HCEC 1CT (cell line): ENCODE measurements at regions not wholly inside any gene's neighbourhood (a gene's known extent, or its start where the extent isn't known, plus 50 kb on each side); places are given as distances from the start of the nearest gene placed in this dataset.
"Not testable (repeated sequence)": the region's sequence is repeated elsewhere in the genome, so short reads cannot be mapped to it uniquely, and the experiment has no call there.

Source experiments
- DNase-seq: peaks from one replicate; pipeline ENCODE4 v3.0.0-alpha.2; 2017

DNA sequence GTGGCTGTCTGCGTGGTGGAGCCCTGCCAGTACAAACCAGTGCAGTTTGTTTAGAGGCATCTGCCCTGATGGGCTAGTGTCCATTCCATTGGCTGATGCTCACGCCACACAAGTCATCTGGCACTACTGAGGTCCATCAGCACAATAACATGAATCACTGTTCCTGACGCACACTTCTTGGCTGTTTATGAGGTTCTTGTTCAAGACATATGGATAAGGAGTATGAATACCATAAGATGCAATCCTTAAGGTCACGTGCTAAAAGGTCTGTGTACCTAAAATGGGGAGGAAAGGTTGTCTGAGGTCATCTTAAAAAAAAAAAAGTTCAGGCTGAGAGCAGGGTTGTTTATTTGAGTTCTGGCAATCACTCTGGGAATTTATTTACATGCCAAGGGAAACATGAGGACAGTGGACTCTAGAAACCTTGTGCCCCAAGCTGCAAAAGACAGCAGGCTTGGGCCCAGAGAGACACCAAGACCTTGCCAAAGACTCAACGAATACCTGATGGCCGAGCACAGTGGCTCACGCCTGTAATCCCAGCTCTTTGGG, 54.1 kb upstream of the SHLD1 start:
- peak; percentile 97 for DNase-seq

DNA sequence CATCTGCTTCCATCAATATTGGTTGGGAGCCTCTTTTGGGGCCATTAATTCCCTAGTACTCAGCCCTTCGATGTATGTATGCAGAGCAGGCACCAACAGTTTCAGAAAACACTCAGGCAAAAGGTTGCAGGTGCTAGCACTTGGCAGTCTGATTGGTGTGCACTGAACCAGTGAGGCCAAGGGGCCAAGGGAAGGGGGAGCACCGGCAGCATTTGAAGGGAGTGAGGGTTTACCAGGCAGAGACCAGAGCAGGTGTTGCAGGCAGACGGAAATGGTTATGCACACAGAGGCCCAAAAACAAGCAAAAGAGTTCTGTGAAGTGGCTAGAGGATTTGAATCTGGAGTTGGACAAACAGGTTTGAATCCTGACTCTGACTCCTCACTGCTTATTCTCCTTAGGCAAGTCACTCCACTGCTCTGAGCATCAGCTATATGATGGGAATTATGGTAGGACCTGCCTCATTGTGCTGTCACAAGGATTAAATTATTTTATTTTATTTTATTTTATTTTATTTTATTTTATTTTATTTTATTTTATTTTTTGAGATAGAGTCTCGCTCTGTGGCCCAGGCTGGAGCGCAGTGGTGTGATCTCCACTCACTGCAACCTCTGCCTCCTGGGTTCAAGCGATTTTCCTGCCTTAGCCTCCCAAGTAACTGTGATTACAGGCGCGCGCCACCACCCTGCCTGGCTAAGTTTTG, 58.1 kb upstream of the SHLD1 start:
- DNase-seq: no peak

DNA sequence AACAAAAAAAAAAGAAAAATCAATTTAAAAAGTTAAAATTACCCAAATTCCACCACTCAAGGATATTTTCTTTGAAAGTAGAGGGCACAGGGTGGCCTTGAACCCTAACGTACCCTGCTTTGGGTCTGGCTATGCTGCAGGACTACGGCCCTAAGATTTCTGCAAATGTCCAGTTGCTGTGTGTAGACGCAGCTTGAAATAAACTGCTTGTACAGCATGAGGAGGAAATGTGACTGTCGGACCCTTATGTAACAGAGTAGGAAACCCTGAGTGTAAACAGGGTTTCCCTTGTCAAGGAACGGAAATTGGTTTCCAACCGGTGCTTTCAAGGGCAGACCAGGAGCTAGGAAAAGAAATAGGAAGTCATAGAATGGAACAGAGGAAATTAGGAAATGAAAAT, 60.7 kb upstream of the SHLD1 start:
- DNase-seq: no peak

DNA sequence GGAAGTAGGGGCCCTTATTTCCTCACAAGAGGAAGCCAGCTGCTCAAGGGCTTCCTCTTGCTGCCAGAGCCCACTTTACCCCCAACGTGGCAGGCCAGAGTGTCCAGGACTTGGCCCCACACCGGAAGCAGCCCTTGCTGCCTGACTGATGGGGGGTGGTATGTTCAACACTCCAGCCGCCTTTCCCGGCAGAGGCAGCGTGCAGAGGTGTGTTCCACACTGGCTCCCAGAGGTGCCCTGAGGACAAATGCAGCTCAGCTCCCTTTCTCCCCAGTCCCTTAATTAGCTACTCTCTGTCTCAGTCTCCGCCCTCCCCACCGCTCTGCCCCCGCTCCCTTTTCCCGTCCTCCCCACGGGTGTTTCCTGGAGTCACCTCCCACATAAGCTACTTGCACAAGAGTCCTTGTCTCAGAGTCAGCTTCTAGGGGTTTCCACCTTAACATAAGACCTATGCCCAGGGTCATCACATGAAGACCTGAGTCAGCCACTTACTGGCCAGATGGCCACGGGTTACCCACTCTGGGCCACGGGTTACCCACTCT, 61.7 kb upstream of the SHLD1 start:
- DNase-seq: no peak

DNA sequence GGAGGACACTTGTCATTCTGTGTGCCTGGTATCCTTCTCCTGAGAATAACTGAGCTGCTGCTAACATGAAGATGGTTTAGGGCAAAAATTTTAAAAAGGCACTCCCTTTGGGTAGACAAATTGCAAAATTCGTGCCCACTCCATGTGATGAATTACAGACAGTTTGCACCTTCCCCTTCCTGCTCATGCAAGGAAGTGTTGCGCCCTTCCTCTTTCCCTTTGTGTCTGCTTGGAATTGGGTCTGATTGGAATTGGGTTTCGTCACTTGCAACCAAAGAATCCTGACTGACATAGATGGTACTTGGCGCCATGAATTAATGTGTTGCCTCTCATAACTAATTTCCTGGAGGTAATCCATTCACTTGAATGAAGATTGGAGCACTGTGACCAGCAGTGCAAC, 62.3 kb upstream of the SHLD1 start:
- DNase-seq: no peak

DNA sequence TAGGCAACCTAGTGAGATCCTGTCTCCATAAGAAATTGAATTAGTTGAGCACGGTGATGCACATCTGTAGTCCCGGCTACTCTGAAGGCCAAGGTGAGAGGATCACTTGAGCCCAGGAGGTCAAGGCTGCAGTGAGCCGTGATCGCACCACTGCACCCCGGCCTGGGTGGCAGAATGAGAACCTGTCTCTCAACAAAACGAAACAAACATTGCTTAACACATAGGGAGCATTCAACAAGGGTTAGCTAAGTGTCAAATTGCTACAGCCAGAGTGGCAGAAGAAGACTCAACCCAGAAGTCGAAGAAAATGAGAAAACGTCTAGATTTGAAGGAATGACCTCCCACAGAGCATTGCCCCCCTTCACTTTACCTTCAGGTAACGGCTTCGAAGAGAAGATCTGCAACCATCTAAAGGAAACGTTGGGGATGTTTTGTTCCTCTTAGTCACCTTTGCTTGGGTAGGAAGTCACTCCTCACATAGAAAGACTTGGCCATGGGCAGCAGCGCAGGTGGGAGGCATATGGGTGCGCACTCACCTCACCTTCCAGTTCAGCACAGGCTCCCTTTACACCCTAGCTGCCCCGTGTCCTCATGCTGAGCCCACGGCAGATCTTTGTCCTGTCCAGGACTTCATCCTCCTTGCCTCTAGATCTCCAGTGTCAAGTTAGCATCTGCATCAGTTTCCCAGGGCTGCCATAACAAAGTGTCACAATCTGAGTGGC, 63.7 kb upstream of the SHLD1 start:
- DNase-seq: no peak

DNA sequence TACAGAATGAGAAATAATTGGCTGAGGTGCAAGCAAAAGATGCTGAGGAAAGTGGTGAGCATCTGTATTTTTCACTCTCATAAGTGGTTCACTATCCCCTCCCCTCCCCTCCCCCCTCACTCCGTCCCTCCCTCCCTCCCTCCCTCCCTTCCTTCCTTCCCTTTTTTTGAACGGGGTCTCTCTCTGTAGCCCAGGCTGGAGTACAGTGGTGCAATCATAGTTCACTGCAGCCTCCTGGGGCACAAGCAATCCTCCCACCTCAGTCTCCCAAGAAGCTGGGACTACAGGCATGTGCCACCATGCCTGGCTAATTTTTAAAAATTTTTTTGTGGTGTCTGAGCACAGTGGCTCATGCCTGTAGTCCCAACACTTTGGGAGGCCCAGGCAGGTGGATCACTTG, 67.6 kb upstream of the SHLD1 start:
- not testable (repeated sequence) for DNase-seq

DNA sequence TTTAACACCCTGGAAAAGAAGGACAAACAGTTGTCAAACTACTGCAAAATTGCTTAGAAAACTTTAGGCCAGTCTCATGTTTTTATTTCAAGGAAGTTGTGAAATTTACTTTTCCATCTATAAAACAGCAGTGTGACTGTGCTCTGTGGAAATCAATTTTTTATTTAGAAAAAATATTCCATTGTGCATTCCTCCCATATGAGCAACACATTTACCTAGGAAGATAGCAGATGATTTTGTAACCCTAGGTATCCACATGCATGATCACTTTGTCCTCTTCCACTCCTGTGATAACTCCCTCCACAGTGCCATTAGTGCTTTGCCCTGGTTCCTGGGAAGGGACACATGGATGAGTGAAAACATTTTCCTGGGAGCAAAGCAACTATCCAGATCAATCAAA, 69.4 kb upstream of the GPCPD1 start:
- no peak for DNase-seq

DNA sequence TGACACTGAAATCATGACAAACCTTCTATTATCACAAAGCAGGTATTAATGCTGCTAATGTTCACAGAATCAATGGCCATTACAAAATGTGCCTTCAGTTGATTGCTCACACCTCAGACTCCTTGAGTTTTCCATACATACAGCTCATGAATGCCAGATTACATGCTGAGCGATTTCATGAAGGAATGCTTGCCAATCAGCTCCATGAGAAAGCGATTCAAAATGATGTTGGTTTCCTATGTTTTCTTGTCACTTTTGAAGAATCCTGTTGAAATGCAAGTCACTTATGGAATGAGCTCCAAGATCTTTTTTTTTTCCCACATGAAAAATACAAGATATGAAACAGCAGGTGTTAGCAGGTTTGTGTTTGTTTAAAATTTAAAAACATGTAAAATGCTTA, 68.0 kb upstream of the GPCPD1 start:
- no peak for DNase-seq

DNA sequence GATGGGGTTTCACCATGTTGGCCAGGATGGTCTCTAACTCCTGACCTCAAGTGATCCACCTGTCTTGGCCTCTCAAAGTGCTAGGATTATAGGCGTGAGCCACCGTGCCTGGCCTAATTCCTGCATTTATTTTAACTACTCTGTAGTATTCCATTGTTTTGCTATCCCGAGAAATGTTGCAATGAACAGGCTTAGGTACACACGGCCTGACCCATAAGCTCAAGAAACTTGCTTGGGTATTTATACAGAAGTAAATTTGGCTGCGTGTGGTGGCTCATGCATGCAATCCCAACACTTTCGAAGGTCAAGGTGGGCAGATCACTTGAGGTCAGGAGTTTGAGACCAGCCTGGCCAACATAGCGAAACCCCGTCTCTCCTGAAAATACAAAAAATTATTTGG, 67.1 kb upstream of the GPCPD1 start:
- DNase-seq: not testable (repeated sequence)

DNA sequence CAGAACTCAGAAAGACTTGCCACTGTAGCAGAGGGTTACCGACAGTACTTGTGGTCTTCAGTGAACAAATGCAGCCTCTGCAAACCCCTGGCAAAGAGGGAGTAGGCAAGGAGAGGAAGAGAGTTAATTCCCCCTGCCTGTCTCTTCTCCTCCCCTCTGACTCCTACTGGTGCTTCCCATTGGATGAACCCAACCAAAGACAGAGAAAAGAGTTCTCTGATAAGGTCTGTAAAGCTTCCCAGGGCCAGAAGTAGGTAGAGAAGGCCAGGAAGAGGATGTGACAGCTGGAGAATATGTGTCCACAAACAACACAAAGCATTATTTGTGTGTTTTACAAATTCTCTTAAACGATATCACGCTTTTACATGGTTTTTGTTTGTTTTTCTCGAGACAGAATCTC, 66.6 kb upstream of the GPCPD1 start:
- no peak for DNase-seq

DNA sequence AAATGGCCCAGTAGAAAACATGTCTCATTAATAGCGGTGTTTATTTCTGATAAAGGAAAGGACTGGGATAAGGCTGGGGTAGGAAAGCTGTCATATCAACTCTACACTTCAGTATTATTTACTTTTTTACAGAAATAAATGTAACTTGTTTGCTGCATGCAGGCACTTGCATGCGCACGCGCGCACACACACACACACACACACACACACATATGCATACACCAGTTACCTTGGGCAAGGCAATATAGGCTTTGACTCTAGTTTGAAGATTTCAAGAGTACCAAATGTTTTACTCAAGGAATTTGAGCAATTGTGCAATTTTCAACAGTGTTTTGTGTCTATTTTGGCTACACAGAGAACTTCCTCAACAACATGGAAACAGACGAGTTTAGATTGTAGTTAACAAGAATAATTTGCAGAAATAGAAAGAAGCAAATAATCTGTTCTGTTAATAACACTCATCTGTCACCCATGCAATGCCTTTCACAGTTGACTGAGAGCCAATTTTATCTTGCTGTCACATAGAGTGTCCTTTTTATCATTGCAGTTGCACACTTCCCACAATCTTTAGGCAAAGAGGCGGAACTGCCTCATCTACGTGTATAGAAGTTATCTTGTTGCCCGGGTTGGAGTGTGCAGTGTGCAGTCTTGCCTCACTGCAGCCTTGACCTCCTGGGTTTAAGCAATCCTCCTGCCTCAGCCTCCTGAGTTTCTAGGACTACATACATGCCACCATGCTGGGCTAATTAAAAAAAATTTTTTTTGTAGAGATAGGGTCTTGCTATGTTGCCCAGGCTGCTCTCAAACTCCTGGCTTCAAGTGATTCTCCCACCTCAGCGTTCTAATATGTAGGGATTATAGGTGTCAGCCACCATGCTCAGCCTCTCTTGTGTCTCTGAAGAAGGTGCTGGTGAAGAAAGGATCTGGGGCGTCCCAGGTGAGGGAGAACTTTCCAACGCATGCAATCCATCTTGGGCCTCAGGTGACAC, 64.6 kb upstream of the GPCPD1 start:
- no peak for DNase-seq

DNA sequence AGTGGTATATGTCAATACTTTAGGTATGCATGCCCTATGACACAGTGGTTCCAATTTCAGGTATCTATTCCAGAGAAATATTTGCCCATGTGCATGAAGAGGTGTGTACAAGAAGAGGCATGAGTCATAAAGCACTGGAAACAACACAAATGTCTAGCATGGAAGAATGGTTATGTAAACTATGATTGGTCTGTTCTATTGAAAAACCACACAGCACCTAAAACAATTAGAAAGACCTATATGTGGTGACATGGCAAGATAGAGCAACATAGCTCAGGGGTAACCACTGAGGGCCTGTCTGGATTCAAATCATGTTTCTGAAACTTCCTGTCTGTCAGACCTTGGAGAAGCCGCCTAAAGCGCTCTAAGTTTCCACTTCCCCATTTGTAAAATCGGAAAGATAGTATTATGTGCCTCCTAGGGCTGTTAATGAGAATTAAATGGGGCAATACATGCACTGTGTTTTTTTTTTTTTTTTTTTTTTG, 63.4 kb upstream of the GPCPD1 start:
- DNase-seq: peak; percentile 11

DNA sequence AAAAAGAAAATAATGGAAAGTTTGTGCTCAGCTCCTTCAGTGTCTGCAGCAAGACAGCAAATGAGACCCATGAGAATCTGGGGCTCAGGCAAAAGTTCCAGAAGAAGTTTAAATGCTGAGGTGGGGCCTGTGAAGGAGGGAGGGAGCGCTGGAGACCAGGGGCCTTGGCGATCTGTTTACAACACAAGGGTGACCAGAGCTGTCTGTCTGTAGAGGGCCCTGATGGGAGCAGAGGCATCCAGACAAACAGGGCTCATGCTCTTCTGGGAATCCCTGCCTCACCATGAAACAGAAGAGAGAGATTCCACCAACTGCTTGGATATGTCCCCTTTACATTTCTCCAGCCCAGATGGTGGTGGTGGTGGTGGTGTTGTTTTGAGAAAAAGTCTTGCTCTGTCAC, 60.1 kb upstream of the GPCPD1 start:
- DNase-seq: no peak

DNA sequence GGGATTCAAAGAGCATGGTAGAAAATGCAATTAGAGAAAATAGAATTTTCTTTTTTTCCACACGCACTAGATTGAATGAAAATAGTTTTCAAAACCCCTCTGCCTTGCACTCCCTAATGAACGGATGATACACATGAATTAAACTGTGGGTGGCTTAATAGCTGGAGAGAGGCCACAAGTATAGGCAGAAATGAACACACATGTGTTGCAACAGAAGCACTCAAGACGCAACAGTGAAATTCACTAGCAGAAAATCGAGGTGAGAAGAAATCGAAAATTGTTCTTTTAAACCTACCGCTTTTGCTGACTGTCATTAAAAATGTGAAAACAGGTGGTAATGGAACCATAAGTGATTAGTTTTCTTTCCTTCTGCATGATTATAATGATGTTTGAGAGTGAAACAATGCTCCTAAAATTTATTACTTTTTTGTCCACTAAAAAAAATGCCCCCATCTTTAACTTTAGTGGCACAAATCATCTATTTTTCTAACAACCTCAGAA, 59.3 kb upstream of the GPCPD1 start:
- DNase-seq: no peak

DNA sequence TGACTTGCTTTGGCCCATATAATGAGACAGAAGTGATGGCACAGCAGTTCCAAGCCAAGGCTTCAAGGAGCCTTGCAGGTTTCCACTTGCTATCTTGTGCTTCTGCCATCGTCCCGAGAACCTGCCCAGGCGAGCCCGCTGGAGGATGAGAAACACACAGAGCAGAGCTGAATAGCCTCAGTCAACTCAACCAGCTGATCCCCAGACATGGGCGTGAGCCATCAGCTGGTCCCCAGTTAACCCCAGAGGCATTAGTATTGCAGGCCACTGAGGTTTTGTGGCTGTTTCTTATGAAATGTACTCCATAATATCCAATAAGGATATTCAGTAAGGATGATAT, 57.7 kb upstream of the GPCPD1 start:
- no peak for DNase-seq

DNA sequence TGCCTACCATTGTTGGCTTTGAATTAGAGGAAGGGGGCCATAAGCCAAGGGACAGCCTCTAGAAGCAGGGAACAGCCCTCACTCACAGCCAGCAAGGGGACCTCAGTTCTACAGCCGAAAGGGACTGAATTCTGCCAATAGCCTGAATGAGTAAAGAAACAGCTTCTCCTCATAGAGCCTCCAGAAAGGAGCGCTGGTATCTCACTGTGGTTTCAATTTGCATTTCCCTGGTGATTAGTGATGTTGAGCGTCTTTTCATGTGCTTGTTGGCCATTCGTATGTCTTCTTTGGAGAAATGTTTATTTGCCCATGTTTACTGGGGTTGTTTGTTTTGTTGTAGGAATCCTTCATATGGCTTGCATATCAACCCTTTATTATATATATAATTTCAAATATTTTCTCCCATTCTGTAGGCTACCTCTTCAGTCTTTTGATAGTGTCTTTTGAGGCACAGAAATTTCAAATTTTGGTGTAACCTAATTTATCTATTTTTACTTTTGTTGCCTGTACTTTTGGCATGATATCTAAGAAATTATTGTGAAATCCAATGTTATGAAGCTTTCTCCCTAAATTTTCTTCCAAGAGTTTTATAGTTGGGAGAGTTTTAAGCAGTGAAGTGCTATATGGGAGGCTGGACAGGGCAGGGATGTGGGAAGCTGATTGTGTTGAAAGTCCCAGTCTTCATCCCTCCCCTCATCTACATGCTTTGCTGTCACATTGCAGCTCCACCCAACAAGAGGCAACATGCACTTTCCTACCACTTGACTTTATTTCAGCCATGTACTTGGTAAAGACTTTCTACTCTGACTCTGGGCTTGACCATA, 57.1 kb upstream of the GPCPD1 start:
- no peak for DNase-seq

DNA sequence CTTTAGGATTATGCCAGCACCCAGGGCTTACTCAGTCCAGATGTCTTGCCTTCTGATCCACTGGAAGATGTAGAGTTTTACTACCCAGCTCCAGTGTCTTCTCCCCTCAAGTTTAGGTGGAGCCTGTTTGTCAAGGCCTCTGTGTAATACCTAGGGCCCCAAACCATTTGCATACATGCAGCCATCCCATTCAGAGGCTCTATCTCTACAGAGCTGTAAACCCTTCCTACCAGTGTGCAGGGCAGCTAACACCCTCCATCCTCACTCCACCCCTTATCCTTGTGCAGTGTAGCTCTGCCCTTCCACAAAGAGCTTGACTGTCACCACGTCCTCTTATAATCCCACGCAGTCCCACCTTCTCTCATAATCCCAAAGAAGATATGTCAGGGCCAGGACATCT, 54.6 kb upstream of the GPCPD1 start:
- no peak for DNase-seq

DNA sequence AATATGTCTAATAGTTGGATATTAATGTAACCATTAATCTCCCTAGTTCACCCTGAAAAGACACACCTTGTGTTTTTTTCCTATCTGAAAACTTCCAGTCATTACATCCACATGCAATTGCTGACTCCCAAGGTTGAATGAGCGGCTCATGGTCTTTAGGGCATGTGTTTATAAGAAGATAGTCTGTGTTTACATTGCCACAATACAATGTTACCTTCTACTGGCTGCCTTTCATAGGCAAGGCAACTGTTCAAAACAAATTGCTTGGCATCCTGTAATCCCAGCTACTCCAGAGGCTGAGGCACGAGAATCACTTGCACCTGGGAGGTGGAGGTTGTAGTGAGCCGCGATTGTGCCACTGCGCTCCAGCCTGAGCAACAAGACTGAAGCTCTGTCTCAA, 52.6 kb upstream of the GPCPD1 start:
- DNase-seq: no peak

DNA sequence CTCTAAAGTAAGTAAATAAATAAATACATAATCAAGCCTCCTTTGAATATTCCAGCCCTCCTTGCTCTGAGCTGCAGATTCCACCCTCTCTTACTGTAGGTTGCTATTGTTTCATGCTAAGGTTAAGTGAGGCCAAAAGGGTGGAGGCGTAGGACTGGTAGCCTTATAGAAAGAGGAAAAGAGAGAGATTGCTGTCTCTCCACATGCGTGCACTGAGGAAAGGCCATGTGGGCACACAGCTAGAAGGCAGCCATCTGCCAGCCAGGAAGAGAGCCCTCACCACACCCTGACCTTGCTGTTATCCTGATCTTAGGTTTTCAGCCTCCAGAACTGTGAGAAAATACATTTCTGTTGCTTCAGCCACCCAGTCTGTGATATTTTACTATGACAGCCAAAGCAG, 52.0 kb upstream of the GPCPD1 start:
- DNase-seq: no peak

DNA sequence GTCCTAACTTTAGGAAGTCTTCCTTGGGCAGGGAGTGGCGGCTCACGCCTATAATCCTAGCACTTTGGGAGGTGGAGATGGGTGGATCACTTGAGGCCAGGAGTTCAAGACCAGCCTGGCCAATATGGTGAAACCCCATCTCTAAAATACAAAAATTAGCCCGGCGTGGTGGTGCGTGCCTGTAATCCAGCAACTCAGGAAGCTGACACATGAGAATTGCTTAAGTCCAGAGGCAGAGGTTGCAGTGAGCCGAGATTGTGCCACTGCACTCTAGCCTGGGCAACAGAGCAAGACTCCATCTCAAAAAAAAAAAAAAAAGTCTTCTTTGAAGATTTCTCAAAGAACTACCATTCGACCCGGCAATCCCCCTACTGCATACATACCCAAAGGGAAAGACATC, 50.0 kb upstream of the GPCPD1 start:
- DNase-seq: not testable (repeated sequence)
